ENCODE measurements at regions not wholly inside any gene's neighbourhood (a gene's known extent, or its start where the extent isn't known, plus 50 kb on each side); places are given as distances from the start of the nearest gene placed in this dataset.

DNA sequence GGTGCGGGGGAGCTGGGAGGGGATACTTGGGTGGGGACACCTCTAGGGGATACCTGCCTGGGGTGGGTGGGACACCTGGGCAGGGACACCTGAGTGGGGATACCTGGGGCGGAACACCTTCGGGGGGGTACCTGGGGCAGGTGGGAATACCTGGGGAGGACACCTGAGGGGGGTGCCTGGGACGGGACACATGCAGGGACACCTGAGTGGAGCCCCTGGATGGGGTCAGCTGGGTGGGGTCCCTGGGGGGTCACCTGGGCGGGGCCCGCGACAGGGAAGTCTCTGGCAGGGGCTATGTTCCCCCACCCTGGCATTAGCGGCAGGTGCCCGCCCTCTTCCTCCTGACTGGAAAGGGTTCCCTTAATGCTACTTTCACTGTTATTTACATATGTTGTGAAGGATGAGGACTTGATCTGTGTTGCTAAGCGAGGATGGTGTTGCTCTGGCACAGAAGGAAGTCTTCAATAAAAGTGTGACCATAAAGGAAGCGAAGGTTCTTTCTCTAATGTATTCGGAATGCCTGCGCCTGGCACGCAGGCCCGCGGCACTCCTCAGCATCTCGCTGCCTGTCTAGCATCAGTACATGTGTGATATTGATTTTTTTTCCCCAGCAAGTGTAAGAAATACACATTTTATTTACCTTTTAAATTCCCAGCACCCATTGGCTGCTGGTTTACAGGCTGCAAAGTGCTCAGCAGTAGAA is 801.7 kb downstream of the BRD1 start:
- DNase-seq, result no peak

GRCh38 chr22:49024775-49025440 is 802.8 kb downstream of the BRD1 start:
- DNase-seq, result no peak

DNA sequence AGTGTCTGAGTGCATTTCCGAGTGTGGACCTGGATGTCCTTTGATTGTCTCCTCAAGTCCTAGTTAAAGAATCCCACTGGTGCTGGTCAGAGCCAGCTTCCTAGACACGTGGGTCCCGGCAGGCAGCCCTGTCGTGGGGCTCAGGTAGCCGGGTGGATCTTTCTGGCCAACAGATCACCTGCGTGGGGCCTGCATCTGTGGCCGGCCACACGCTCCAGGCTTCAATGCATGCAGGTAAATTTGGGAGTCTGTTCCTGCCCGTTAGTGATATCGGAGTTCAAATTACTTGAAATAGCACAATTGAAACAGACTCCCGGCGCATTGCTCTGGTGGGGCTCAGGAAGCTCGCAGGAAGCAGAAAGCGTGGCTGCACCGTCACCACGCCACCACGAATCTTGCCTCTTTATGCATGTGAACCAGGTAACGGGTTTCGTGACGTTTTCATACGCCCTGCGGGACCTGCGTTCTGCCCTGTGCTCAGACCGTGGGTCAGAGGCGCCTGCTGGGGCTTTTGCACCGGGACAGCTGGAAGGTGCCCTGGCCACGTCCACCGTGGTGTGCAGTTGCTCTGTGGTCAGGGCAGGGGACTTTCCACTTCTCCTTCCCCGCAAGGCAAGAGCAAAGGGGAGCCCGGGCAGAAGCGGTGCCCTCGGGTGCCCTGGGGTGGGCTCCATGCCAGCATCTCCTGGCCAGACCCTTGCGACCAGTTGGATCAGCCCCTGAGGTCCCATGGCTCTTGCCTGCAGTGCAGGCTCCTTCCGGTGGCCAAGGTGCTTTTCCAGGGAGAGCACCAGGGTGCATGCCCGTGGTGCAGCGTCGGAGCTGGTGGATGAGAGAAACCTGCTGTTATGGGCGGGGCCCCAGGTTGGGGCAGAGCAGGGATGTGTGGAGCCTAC is 803.5 kb downstream of the BRD1 start:
- no peak for DNase-seq

DNA sequence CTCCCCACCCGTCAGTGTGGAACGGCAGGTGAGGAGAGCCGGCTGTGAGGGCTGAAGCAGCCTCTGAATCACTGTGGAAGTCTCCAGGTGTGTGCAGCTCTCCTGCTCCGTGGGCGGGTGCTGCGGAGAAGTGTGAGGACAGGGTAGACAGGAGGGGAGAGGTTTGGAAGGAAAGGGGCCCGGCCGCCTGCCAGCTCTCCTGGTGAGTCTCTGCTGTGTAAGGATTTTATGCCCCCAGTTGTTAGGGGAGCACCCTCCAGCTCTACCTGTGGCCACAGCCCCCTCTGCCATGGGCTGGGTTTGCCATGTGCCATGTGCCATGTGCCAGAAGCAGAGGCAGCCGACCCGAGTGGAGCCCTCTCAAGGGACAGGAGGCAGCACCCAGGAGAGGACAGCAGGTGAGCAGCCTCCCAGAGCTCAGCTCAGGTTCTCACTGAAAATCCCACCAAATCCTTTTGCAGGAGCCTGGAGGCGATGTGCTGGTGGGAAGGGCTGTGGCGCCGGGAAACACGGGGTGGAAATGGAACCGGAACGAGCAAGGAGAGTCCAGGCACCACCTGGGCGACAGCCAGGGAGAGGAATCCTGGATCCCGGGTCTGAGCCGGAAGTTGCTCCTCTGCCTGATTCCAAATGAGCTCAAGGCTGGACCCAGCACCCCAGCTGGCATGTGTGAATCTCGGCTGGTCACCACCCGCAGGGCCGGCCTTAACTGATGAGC is 804.4 kb downstream of the BRD1 start:
- no peak for DNase-seq

GRCh38 chr22:49022816-49023160 is 804.9 kb downstream of the BRD1 start:
- no peak for DNase-seq

GRCh38 chr22:49021926-49022815 is 805.5 kb downstream of the BRD1 start:
- DNase-seq, result no peak

- DNase-seq, result no peak
Measured at GRCh38 chr22:49021131-49021925, 806.3 kb downstream of the BRD1 start.

GRCh38 chr22:49019737-49020713 is 807.6 kb downstream of the BRD1 start:
- no peak for DNase-seq

DNA sequence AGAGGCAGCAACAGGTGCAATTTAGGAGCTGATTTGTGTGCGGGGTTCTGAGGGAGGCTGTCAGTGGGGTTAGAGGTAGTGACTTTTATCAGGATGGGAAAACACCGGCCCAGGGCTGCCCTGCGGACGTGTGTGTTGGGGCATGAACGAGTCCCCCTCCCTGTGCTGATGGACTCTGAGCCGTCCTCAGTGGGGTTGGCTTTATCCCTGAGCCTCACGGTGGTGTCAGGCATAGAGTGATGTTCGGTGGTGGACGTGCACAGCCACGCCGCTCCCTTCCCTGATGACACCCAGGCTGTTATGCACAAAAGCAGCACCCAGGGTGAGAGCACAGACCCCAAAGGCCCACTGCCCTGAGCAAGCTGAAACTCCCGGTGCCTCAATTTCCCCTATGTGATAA is 809.1 kb downstream of the BRD1 start:
- no peak for DNase-seq

GRCh38 chr22:49017482-49018329 is 810.0 kb downstream of the BRD1 start:
- no peak for DNase-seq

- no peak for DNase-seq
Measured at GRCh38 chr22:49016909-49017481, 810.7 kb downstream of the BRD1 start.

GRCh38 chr22:49015993-49016908 is 811.4 kb downstream of the BRD1 start:
- no peak for DNase-seq

DNA sequence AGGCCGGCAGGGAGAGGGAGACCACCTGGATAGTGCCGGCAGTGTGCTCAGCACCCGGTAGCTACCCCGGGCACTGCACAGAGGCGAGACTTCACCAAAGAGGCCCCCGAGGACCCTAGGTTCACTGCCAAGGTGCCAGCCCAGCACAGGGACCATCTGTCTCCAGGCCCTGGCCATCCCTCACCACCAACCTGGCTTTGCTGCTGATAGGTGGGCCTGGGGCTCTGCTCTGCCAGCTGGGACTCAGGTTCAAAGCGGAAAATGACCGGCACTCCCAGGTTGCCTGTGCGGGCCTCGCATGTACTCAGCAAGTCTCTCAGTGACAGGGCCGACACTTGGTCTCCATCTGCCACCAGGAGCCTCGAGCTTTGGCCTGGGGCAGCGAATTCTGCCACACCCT is 812.2 kb downstream of the BRD1 start:
- DNase-seq, result no peak

DNA sequence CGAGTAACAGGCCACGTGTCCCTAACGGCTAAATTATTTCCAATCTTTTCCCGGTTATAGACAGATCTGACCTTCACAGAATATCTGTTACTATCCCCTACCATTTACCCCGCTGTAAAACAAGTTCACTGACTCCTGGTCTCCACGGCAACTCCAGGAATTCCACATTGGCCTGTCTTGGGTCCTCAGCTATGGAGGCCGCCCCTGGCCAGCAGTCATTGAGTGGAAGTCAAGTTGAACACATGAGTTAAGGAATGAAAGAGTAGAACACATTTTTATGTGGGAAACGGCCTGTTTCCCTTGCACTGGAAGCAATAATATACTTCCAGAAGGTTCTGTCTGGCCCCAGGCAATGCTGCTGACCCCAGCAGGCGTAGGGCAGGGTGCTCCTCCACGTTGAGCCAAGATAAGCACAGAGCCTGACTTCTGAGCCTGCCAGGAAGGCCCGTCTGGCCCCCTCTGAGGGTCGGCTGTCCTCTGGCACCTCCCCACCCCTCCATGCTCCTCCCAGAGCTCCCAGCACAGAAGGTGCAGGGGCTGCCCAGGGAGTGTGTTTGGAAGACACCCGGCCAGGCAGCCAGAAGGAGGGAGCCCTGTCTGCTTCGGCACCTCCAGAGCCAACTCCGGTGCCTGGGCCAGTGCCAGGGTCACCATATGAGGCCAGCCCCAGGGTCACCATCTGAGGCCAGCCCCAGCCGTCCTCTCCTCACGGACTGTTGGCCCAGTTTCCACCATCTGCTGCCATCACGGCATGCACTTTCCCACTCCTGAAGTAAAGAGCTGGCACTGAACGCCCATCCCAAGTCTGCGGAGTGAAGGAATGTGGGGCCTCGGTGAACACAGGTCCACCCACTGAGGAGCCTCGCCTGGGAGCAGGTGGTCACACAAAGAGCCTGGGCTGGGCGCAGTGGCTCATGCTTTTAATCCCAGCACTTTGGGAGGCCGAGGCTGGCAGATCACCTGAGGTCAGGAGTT is 813.2 kb downstream of the BRD1 start:
- no peak for DNase-seq

DNA sequence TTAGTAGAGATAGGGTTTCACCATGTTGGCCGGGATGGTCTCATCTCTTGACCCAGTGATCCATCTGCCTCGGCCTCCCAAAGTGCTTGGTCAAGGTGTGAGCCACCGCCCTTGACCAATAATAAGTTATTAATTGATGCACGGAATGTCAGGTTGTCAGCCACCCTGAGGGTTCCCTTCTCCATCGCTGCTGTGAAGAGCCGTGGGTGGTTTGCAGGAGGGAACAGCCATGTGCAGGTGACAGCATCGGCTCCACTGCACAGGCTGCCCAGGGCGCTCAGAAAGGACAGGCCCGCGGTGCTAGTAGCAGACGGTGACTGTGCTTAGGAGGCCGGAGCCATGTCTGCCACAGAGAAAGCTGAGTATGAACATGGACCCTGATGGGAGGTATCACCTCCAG is 814.0 kb downstream of the BRD1 start:
- DNase-seq, result no peak

GRCh38 chr22:49012712-49013395 is 814.8 kb downstream of the BRD1 start:
- no peak for DNase-seq

Measured in activated effector memory CD4-positive, alpha-beta T cell treated with Interleukin-2 at 50 U/mL for 16 hours (primary cell).